Stomach (tissue), 8 donors: ENCODE measurements at regions not wholly inside any gene's neighbourhood (a gene's known extent, or its start where the extent isn't known, plus 50 kb on each side); places are given as distances from the start of the nearest gene placed in this dataset.

Experiments used
- DNase-seq, 2 donors: peaks; one replicate each; pipeline versions ENCODE4 v3.0.0 to v3.0.0-alpha.2; 2013 to 2019
- H3K27ac ChIP-seq, 5 donors: fragments of 200-600 bp in 4 of 5; sonication (generic) in 4 of 5; one replicate each; pipeline ENCODE4 v1.5.1; 2013 to 2019; ENCODE audit warnings: mild to moderate bottlenecking in 1 of 5, moderate library complexity in 1 of 5
- H3K27me3 ChIP-seq, 3 donors: fragments of 200-600 bp; sonication (generic); one replicate each; pipeline ENCODE4 v1.5.1; 2017 to 2019; ENCODE audit warnings: mixed run types in 1 of 3
- H3K36me3 ChIP-seq, 4 donors: fragments of 200-600 bp; sonication (generic); 1 replicate in 3 of 4; 2 replicates in 1 of 4; pipeline ENCODE4 v1.5.1; 2016 to 2019
- H3K4me1 ChIP-seq, 4 donors: fragments of 200-600 bp; sonication (generic); one replicate each; pipeline ENCODE4 v1.5.1; 2016 to 2019
- H3K4me3 ChIP-seq, 4 donors: fragments of 200-600 bp; sonication (generic) in 3 of 4; one replicate each; pipeline ENCODE4 v1.5.1; 2016 to 2019; ENCODE audit warnings: mild to moderate bottlenecking in 1 of 4
- H3K9me3 ChIP-seq, 4 donors: fragments of 200-600 bp; sonication (generic); one replicate each; pipeline ENCODE4 v1.5.1; 2016 to 2019
- EP300 ChIP-seq: sonication (generic); formaldehyde crosslinking; IDR thresholded peaks from one replicate; pipeline ENCODE4 v1.6.1; 2017; ENCODE audit warnings: antibody characterized with exemption
- POLR2A ChIP-seq, 4 donors: fragments of 450-650 bp; IDR thresholded peaks; one replicate each; pipeline ENCODE4 v1.6.1; 2016; ENCODE audit warnings: antibody characterized with exemption in 4 of 4, control low read depth in 2 of 4, mild to moderate bottlenecking in 1 of 4, moderate library complexity in 1 of 4
- POLR2AphosphoS5 ChIP-seq, 3 donors: sonication (generic); formaldehyde crosslinking; IDR thresholded peaks; one replicate each; pipeline ENCODE4 v1.6.1; 2016; ENCODE audit warnings: antibody characterized with exemption in 3 of 3
- WGBS, 5 donors: extraction: QIAGEN DNeasy Blood & Tissue Kit in 3 of 5; methylation state at CpG; one replicate each; pipeline versions ENCODE4 v1.1.5 to v1.1.7; 2013 to 2018; 5-methylcytosine and 5-hydroxymethylcytosine counted together
- intact Hi-C: fragments of 100-400 bp; cut with DNase I; formaldehyde crosslinking; loops from one replicate; pipeline ENCODE4 v1.15.1; 2023; ENCODE audit warnings: low total_unique reads
- TF ChIP-seq, protein P1 (sequence below), 7 experiments: fragments of 450-650 bp in 4 of 7; fragments of 200-600 bp in 3 of 7; sonication (generic) in 3 of 7; IDR thresholded peaks; one replicate each; pipeline ENCODE4 v1.5.1; 2016 to 2019; ENCODE audit warnings: antibody characterized with exemption in 7 of 7, control low read depth in 2 of 7, mild to moderate bottlenecking in 1 of 7
- donor health status: healthy with polysubstance abuse.
- donor health status: Bipolar disorder and iron deficiency.
- donor health status: healthy.

DNA sequence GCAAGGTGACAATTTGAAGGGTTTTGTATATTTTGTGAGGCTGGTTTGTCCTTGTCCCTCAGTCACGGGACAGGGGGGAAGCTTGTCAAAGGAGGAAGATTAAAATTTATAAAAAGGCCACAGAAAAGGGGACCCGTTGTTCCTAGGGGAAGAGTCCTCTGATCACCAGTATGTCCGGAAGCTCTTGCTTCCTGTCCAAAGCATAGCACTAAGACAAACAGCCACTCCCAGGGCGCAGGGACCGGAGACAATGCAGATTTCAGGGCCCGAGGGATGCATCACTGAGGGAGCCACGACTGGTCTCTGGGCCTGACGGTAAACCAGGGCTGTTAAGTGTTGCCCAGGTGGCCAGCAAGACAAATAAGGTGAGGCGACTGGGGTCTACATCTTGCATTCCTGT is 95.2 kb downstream of the MAF start:
- 76 to 89% (median 85%) methylated on average over 9 of the region's 9 CpGs for WGBS, 5 donors
- no peak overlapping the region for H3K27ac ChIP-seq

DNA sequence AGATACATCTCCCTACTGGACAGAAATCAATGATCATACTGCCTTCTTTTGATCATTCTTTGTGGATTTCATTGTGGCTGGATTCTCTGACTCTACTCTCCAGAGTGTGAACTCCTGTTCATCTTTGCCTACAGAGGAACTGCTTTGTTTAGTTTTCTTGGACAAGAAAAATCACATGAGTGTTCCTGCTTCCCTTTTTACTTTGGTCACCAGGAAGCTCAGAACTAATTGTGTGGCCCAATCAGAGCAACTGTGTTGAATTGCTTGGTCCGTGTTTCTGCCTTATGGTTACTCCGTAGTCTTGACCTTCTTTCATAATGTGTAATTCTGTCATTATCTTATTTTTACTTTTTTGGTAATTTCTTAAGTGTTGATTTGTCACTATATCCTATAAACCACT is 97.0 kb downstream of the MAF start:
- 81 to 92% (median 89%) methylated on average over 2 of the region's 2 CpGs for WGBS, 5 donors
- no peak for TF ChIP-seq EP300
- TF ChIP-seq POLR2A (IDR thresholded peaks at IDR 0.05) = no peak
- no peak for TF ChIP-seq POLR2AphosphoS5 (IDR thresholded peaks at IDR 0.05)
- TF ChIP-seq, protein P1, sequence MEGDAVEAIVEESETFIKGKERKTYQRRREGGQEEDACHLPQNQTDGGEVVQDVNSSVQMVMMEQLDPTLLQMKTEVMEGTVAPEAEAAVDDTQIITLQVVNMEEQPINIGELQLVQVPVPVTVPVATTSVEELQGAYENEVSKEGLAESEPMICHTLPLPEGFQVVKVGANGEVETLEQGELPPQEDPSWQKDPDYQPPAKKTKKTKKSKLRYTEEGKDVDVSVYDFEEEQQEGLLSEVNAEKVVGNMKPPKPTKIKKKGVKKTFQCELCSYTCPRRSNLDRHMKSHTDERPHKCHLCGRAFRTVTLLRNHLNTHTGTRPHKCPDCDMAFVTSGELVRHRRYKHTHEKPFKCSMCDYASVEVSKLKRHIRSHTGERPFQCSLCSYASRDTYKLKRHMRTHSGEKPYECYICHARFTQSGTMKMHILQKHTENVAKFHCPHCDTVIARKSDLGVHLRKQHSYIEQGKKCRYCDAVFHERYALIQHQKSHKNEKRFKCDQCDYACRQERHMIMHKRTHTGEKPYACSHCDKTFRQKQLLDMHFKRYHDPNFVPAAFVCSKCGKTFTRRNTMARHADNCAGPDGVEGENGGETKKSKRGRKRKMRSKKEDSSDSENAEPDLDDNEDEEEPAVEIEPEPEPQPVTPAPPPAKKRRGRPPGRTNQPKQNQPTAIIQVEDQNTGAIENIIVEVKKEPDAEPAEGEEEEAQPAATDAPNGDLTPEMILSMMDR (IDR thresholded peaks at IDR 0.05) = no peak

More for the DNA sequence above, 95.2 kb downstream of the MAF start:
- DNase-seq = no peak
- Histone ChIP-seq H3K4me1 (peaks cover 0 to 10% (median 0%) of the 10 kb centered on the region in 4 donors), H3K9me3 (no peaks in the 10 kb centered on the region), H3K36me3 (no peaks in the 10 kb centered on the region), H3K27me3 (no peaks in the 10 kb centered on the region), H3K4me3 (no peak overlapping the region)
- no peak for TF ChIP-seq EP300
- TF ChIP-seq POLR2AphosphoS5 (IDR thresholded peaks at IDR 0.05) = no peak
- TF ChIP-seq POLR2A (IDR thresholded peaks at IDR 0.05) = no peak
- TF ChIP-seq, protein P1 (IDR thresholded peaks at IDR 0.05) = no peak
- intact Hi-C loops = no loop called here

DNA sequence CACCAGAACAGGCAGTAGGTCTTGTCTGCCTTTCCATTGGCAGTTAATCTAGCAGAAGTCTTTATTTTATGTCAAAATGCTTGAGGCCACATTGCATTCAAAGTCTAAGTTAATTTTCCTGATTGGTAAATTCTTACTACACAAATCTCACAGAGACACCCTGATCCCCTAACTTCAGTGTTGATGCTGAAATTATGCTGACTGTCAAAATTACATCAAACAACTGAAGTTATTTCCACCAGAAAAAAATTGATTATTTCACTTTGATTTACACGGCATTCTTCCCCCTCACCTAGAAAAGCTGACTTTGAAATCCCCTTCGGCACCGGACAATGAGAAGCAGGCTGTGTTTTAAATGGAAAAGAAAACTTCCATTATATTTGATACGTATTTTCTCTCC is 99.1 kb downstream of the MAF start:
- WGBS, 5 donors = 91 to 95% (median 91%) methylated on average over 4 of the region's 4 CpGs
- no peak for DNase-seq
- H3K9me3 ChIP-seq = no peaks in the 10 kb centered on the region
- TF ChIP-seq, protein P1 (IDR thresholded peaks at IDR 0.05) = no peak
- TF ChIP-seq POLR2A (IDR thresholded peaks at IDR 0.05) (no peak), POLR2AphosphoS5 (IDR thresholded peaks at IDR 0.05) (no peak), EP300 (no peak)
- H3K4me3 ChIP-seq = no peak overlapping the region
- H3K4me1 ChIP-seq = no peaks in the 10 kb centered on the region
- no peaks in the 10 kb centered on the region for H3K27me3 ChIP-seq
- H3K27ac ChIP-seq = no peak overlapping the region
- no peaks in the 10 kb centered on the region for H3K36me3 ChIP-seq
- intact Hi-C loops = no loop called here

More for the DNA sequence above, 97.0 kb downstream of the MAF start:
- no peak overlapping the region for H3K4me3 ChIP-seq
- no peaks in the 10 kb centered on the region for H3K36me3 ChIP-seq
- no peak for DNase-seq
- no peaks in the 10 kb centered on the region for H3K4me1 ChIP-seq
- H3K27ac ChIP-seq = no peak overlapping the region
- intact Hi-C loops = no loop called here
- no peaks in the 10 kb centered on the region for H3K27me3 ChIP-seq
- H3K9me3 ChIP-seq = no peaks in the 10 kb centered on the region

DNA sequence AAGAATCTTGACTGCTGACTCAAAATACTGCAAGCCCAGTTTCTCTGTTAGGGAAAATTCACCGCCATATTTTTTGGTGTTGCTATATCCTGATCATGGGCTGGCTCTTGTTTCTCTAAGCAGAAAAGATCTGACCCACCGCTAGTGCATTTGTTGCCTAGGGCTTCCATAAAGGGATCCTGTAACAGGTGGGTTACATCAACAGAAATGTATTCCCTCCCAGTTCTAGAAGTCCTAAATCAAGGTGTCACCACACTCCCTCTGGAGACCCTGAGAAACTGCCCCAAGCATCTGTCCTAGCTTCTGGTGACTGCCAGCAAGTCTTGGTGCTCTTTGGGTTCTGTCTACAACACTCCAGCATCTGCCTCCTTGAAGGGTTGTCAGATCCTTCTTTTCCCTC is 99.7 kb downstream of the MAF start:
- TF ChIP-seq POLR2A (IDR thresholded peaks at IDR 0.05) (no peak), POLR2AphosphoS5 (IDR thresholded peaks at IDR 0.05) (no peak), EP300 (no peak)
- TF ChIP-seq, protein P1 (IDR thresholded peaks at IDR 0.05) = no peak
- no peaks in the 10 kb centered on the region for H3K27me3 ChIP-seq
- no peak overlapping the region for H3K27ac ChIP-seq
- H3K4me1 ChIP-seq = no peaks in the 10 kb centered on the region
- no peaks in the 10 kb centered on the region for H3K36me3 ChIP-seq
- intact Hi-C loops = no loop called here
- H3K9me3 ChIP-seq = peaks cover 0 to 4% (median 0%) of the 10 kb centered on the region in 4 donors
- 90 to 96% (median 93%) methylated on average over 2 of the region's 2 CpGs for WGBS, 5 donors
- H3K4me3 ChIP-seq = no peak overlapping the region
- DNase-seq = no peak
